Testis (tissue), 2 donors: ENCODE measurements at regions not wholly inside any gene's neighbourhood (a gene's known extent, or its start where the extent isn't known, plus 50 kb on each side); places are given as distances from the start of the nearest gene placed in this dataset.

Source experiments
- DNase-seq: peaks from one replicate; pipeline ENCODE4 v3.0.0-alpha.2; 2019
- H3K27ac ChIP-seq, 2 donors: fragments of 200-600 bp; sonication (generic); one replicate each; pipeline ENCODE4 v1.5.1; 2019
- H3K27me3 ChIP-seq: fragments of 200-600 bp; sonication (generic); one replicate; pipeline ENCODE4 v1.5.1; 2019
- H3K36me3 ChIP-seq: fragments of 200-600 bp; sonication (generic); one replicate; pipeline ENCODE4 v1.5.1; 2017; ENCODE audit warnings: low read depth; ENCODE audit errors: missing control alignments
- H3K4me1 ChIP-seq: fragments of 200-600 bp; sonication (generic); one replicate; pipeline ENCODE4 v1.5.1; 2019
- H3K4me3 ChIP-seq, 2 donors: fragments of 200-600 bp; sonication (generic); one replicate each; pipeline ENCODE4 v1.5.1; 2017 to 2019
- H3K9me3 ChIP-seq: fragments of 200-600 bp; sonication (generic); one replicate; pipeline ENCODE4 v1.5.1; 2017
- CTCF ChIP-seq, 3 experiments: fragments of 450-650 bp in 2 of 3; fragments of 200-600 bp in 1 of 3; sonication (generic) in 1 of 3; IDR thresholded peaks; one replicate each; pipeline ENCODE4 v1.5.1; 2016 to 2019; ENCODE audit warnings: antibody characterized with exemption in 3 of 3, mild to moderate bottlenecking in 2 of 3, moderate library complexity in 1 of 3
- POLR2A ChIP-seq: fragments of 450-650 bp; IDR thresholded peaks from one replicate; pipeline ENCODE4 v1.6.1; 2017; ENCODE audit warnings: antibody characterized with exemption, mild to moderate bottlenecking, moderate library complexity
- WGBS, 2 donors: methylation state at CpG; one replicate each; pipeline ENCODE4 v1.1.5; 2018; 5-methylcytosine and 5-hydroxymethylcytosine counted together
- intact Hi-C: fragments of 100-400 bp; cut with DNase I; formaldehyde crosslinking; loops from one replicate; pipeline ENCODE4 v1.15.1; 2023; ENCODE audit warnings: low total_unique reads

- Histone ChIP-seq H3K9me3 (no peaks in the 10 kb centered on the region), H3K27ac (no peak overlapping the region), H3K4me1 (no peaks in the 10 kb centered on the region), H3K36me3 (no peaks in the 10 kb centered on the region), H3K27me3 (no peaks in the 10 kb centered on the region), H3K4me3 (no peak overlapping the region)
- intact Hi-C loops, result no loop called here
- TF ChIP-seq CTCF (IDR thresholded peaks at IDR 0.05) (no peak), POLR2A (no peak)
- WGBS, 2 donors, result 68 to 73% methylated on average over 2 of the region's 2 CpGs
- DNase-seq, result no peak
Measured at GRCh38 chr2:118177884-118178283, 89.6 kb downstream of the INSIG2 start.

GRCh38 chr2:118177318-118177717, 89.0 kb downstream of the INSIG2 start:
- WGBS, 2 donors, result 76 to 77% methylated on average over 3 of the region's 3 CpGs
- intact Hi-C loops, result no loop called here
- Histone ChIP-seq H3K4me1 (no peaks in the 10 kb centered on the region), H3K9me3 (no peaks in the 10 kb centered on the region), H3K27ac (no peak overlapping the region), H3K27me3 (no peaks in the 10 kb centered on the region), H3K4me3 (no peak overlapping the region), H3K36me3 (no peaks in the 10 kb centered on the region)
- TF ChIP-seq CTCF (IDR thresholded peaks at IDR 0.05), result no peak
- DNase-seq, result no peak

- no peak for TF ChIP-seq CTCF (IDR thresholded peaks at IDR 0.05)
- no peak for TF ChIP-seq POLR2A
- DNase-seq, result no peak
- 57 to 68% methylated on average over 3 of the region's 3 CpGs for WGBS, 2 donors
- Histone ChIP-seq H3K27me3 (no peaks in the 10 kb centered on the region), H3K36me3 (no peaks in the 10 kb centered on the region), H3K9me3 (no peaks in the 10 kb centered on the region), H3K4me1 (no peaks in the 10 kb centered on the region), H3K27ac (no peak overlapping the region), H3K4me3 (no peak overlapping the region)
- intact Hi-C loops, result no loop called here
Measured at GRCh38 chr2:118176601-118177000, 88.3 kb downstream of the INSIG2 start.

GRCh38 chr2:118171546-118171945, 83.3 kb downstream of the INSIG2 start:
- TF ChIP-seq POLR2A, result no peak
- TF ChIP-seq CTCF (IDR thresholded peaks at IDR 0.05), result no peak
- intact Hi-C loops, result no loop called here
- H3K27ac ChIP-seq, result no peak overlapping the region
- H3K9me3 ChIP-seq, result no peaks in the 10 kb centered on the region
- DNase-seq, result no peak
- no peaks in the 10 kb centered on the region for H3K36me3 ChIP-seq
- 94 to 100% methylated on average over 2 of the region's 2 CpGs for WGBS, 2 donors
- no peaks in the 10 kb centered on the region for H3K4me1 ChIP-seq
- no peak overlapping the region for H3K4me3 ChIP-seq
- no peaks in the 10 kb centered on the region for H3K27me3 ChIP-seq

- Histone ChIP-seq H3K4me1 (no peaks in the 10 kb centered on the region), H3K27ac (no peak overlapping the region), H3K4me3 (no peak overlapping the region), H3K36me3 (no peaks in the 10 kb centered on the region), H3K9me3 (no peaks in the 10 kb centered on the region), H3K27me3 (no peaks in the 10 kb centered on the region)
- 33 to 50% methylated on average over 6 of the region's 6 CpGs for WGBS, 2 donors
- TF ChIP-seq CTCF (IDR thresholded peaks at IDR 0.05), result no peak
- TF ChIP-seq POLR2A, result no peak
- DNase-seq, result no peak
- intact Hi-C loops, result no loop called here
Measured at GRCh38 chr2:118169359-118170005, 81.2 kb downstream of the INSIG2 start.
